LHCN-M2 (cell line): ENCODE measurements at regions not wholly inside any gene's neighbourhood (a gene's known extent, or its start where the extent isn't known, plus 50 kb on each side); places are given as distances from the start of the nearest gene placed in this dataset.

Source experiments
- DNase-seq: peaks from one replicate; pipeline ENCODE4 v3.0.0-alpha.2; 2012; ENCODE audit warnings: low read depth

DNA sequence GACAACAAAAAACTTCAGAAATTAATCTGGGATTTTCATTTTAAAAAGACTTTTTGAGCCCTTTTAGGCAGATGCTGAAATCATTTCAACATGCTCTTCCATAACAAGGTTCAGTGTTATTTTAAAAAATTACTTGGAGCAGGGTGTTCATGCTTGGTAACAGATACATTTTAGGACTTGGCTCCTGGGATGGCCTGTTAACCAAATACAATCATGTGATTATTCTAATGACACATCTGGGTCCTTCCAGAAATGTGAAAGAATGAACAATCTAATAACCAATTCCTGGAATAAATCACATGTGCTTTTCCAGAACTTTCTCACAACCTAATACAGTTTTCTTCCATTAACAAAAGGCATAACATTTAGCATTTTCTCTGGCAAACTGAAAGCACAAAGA, 379.8 kb upstream of the RUNX1 start:
- no peak for DNase-seq

DNA sequence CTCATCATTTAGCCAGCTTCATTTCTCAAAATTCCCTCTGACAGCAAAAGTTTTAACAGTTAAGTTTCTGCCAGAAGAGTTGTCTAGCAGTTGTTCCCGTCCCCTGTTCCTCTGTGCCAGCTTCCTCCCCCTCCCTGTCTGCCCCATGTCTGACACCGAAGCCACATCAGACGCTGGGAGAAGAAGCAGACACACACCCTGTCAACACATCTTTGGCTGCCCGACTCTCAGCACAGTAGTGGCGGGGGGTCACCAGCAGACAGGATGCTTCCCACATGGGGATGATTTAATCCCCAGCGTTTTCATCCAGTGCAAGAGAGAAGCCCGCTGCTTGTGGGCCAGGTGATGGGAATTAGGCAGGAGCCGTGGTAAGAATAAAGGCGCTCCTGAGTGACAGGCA, 379.4 kb upstream of the RUNX1 start:
- DNase-seq, result peak; percentile 31

DNA sequence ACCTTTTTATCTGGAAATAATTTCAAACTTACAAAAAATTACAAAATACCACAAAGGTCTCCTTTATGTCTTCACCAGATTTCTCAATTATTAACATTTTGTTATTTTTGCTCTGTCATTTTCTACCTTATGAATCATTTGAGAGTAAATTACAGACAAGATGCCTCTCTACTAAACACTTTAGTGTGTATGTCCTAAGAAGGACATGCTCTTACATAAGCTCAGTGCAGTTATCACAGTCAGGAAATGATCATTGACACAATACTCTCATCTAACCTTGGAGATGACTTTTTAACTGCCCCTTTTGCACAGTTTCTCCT, 378.9 kb upstream of the RUNX1 start:
- no peak for DNase-seq

DNA sequence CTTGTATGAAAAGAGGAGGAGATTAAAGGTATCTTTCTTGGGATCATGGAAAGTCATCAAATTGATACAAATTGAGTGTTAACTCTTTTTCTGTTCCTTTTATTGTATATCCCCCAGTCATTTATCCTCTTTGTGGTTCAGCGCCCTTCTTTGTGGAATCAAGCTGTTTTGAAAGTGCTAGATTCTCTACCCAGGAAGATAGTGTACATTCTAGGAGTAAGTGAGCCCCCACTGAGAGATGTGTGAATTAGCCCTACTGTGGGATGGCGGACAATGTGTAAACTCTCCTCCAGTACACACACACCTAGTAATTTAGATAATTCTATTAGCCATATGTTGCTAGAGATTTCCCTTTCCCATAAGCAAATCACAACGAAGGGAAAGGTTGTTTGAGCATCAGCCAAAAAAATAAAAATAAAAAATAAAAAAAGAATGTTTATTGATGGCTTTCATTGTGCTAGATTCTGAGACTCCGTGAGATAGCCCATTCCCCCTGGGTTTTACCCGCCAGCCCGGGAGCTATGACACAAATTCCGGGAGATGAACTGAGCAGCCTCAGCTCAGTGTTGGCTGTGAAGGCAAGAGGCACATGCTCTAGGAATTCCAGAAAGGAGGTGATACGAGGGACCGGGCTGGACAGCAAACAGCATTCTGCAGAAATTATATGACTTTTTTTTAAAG, 378.4 kb upstream of the RUNX1 start:
- no peak for DNase-seq

DNA sequence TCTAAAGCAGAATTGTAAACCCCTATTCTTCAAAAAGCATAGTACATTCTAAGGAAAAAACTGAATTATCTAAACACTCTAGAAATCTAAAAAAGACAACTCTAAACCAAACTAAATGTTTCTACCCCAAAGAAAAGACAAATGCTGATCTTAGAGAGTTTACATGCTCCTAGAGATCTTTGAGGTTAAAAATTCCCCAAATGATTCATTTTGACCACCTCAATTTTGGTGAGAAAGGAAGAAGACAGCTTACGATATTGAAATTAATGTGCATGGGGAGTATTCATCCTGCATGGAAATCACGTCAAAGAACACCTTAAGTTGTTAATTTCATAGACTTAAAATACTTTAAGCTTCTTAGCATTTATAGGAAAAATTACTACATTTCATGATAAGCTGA, 377.8 kb upstream of the RUNX1 start:
- no peak for DNase-seq

DNA sequence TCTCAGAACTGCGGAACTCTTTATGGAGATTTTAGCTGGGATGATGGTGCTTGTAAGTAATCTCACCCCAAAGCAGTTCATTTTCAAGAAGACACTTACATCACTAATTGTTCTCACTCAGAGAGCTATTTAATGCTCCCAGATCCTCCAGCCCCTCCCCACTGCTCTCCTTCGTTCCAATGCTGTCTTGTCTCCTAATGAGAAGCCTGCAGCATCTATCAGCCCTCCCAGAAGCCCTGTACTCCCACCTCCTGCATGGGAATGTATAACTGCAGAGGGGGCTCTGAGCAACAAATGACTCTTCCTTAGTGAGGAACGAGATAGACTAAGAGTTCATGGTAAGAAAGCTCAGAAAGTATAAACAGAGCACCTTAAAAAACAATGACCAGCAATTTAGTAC, 377.4 kb upstream of the RUNX1 start:
- DNase-seq, result no peak

DNA sequence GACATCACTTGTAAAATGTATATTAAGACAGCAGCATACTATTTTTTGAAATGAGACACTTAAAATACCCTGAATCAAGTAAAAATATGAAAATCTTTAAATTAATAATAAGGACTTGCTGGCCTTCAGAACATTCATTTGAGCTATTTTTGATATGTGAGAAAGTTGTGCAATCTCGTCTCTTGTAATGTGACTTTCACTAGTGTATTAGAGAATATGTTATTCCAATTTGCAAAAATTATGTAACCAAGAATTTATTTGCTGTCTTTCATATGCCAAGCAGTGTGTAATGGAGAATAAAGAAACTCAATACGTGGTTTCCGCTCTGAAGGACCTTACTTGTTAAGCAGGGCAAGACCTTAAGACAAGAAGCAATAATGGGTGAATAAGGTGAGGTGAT, 375.0 kb upstream of the RUNX1 start:
- DNase-seq, result no peak

DNA sequence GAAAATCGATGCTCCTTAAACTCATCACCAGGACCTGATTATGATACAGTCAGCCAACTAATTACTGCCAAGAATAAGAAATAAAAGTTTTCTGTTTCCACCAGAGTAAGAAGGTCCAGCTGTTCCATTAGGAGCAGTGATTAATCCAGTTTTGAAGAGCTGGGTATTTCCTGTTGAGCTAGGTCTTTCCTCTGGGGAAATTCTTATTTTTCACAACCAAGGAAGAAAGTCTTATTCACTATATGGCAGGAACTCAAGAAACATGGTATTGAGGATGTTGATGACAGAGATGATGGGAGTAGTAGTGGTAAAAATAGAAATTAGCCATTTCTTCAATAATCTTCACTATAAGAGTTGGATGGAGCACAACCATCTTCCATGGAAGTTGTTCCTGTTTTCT, 374.6 kb upstream of the RUNX1 start:
- DNase-seq, result peak; percentile 72

DNA sequence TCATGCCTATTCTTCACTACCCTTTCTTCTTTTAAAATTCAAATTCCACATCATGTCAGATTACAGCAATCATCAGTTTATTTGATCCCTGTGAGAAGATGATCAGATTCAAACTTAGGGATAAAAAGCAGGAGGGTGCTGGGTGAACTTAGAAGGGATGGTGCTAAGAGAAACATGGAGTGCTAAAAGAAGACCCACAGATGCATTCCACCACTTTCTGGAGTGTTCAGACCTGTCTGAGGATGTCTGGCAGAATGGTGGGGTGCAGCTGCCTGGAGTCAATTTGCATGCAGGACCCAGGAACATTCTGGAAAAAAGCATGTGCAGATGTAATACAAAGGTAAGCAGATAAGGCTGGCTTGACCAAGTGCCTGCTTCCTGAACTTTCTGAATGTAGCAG, 372.9 kb upstream of the RUNX1 start:
- no peak for DNase-seq

DNA sequence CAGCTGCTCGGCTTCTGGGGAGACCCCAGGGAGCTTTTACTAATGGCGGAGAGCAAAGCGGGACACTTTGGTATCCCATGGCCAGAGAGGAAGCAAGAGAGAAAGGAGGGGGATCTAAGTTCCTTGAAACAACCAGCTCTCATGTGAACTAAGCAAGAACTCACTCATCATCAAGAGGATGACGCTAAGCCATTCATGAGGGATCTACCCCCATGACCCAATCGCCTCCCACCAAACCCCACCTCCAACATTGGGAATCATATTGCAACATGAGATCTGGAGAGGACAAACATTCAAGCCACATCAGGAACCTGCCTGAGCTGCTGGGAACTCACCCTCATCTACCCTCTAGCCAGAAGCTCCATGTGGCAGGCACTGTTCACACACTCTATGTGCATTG, 372.1 kb upstream of the RUNX1 start:
- DNase-seq, result no peak

DNA sequence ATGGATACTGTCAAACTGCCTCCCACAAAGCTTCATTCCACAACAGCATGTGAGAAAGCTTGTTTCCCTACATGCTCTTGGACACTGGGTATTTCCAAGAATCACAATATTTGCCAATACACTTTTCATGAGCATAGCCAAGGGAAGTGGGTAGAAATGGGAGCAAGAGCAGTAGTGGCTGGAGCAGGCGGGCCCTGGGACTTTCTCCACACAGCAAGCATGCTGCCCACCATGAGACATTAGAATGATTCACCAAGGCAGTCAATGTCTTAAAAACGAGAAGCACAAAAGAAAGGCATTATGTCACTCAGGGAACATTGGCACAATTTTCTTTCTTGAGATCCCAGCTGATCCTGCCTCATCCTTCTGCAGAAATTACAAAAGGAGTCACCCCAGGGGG, 371.6 kb upstream of the RUNX1 start:
- no peak for DNase-seq

DNA sequence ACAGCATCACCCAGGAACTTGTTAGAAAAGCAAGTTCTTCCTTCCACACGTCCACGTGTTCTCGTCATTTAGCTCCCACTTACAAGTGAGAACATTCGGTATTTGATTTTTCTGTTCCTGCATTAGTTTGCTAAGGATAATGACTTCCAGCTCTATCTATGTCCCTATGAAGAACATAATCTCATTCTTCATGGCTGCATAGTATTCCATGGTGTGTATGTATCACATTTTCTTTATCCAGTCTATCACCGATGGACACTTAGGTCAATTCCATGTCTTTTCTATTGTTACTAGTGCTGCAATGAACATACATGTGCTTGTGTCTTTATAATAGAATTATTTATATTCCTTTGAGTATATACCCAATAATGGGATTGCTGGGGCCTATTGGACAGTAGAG, 368.7 kb upstream of the RUNX1 start:
- DNase-seq, result no peak

DNA sequence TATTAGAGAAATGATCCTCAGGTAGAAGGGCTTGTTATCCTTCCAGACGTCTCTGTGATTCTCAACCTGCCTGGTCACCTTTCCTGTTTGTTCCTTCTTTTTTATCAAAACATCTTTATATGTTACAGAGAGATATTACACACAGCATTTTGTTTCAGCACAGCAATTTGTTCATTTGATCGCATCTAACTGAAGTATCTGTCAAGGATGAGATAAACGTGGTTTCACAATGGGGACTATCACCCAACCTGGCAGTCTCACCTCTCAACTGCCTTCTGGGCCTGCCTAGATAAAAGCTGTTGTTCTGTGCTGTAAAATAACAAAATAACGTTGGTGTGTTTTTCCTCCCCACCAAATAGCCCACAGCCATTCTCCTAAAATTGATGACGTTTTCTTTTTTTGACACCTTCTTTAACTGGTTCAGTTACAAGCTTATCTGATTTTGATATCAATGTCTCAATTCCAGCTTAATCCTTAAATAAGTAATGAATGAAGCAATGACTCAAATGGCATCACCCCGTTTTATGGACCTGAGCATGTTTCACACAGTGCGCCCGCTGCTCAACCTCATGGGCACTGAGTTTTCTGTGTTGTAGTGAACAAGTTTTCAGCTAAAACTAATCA, 367.9 kb upstream of the RUNX1 start:
- DNase-seq, result no peak

DNA sequence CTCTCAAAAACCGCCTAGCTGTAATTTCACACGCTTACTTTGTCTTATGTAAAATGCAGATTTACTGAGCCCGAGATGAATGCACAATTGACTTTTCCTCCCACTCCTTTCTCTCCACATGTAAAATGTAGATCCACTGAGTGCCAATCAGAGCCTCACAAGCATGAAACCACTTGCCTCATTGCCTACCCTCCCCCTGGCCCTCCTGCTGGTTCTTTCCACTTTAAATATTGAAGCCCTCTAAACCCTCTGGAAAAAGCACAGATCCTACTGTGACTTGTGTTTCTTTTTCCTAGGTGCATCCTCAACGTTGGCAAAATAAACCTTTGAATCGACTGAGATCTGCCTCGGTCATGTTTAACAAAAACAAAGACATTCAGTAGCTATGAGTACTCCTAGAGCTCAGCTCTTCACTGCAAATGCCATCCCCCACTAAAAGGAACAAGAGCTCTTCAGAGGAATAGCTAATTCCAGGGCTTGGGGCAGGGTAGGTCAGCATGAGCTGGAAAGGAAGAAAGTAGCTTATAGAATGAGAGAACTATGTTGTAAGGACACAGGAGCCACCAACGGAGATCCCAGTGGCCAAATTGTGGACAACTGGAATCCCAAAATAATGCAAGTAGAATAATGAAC, 365.5 kb upstream of the RUNX1 start:
- no peak for DNase-seq

DNA sequence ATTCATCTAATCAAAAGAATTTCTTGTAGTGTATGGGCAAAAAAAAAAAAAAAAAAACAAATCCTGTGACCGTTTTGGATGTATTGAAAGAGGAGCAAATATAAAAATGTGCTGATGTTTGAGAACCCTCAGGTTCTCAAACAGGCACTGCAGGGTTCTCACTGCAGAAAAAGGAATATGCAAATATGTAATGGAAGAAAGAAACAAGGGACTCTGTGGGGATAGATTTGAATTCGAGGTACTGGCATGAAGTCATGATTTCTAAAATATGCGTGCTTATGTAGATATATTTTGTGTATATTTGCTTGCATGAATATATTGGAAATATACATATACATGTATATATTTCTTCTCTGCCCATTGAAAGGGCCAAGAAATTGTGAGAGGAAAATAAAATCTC, 365.0 kb upstream of the RUNX1 start:
- no peak for DNase-seq

DNA sequence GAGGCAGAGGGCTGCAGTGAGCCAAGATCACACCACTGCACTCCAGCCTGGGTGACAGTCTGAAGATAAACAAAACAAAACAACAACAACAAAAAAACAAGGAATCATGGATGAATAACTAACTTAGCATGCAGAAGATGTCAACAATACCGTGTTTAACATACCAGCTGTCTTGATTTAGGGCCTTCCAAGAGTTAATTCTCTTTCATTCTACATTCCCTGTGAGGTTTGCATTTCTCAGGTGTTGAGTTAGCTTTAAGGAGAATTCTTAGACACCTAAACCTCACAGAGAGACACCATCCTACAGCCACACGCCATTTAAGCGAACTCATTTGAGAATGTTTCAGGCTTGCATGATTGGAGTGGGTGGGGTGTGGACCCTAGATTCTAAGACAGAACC, 363.1 kb upstream of the RUNX1 start:
- no peak for DNase-seq

DNA sequence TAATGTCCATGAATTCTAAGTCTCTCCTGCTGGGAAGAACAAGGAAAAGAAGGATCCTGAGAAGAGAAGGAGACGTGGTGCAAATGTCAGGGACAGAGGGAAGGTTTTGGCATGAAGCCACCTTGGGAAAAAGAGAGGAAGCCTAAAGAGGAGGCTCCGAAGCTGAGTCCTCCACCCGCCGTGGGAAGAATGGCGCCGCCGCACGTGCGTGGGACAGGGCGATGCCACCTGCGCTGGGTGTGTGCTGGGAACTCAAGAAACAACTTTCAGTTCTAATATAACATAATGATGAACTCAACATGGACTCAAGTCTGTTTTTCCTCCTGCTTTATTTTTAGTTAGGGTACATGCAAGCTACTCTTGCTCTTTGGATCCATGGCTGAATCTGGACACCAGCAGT, 362.3 kb upstream of the RUNX1 start:
- no peak for DNase-seq

DNA sequence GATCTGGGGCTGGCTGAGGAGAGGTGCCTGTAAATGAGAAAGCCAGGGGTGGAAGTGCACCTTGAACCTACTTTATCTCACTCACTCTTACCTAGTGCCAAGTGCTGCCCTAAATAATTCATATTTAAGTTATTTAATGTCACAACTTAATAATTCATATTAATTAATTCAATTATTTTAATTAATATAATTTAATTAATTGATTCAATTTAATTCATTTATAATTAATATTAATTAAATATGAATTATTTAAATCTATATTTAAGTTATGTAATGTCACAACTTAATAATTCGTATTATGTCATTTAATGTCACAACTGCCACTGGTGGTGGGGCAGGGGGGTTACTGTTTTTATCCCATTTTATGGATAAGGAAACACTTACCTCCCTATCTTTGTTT, 361.6 kb upstream of the RUNX1 start:
- no peak for DNase-seq

DNA sequence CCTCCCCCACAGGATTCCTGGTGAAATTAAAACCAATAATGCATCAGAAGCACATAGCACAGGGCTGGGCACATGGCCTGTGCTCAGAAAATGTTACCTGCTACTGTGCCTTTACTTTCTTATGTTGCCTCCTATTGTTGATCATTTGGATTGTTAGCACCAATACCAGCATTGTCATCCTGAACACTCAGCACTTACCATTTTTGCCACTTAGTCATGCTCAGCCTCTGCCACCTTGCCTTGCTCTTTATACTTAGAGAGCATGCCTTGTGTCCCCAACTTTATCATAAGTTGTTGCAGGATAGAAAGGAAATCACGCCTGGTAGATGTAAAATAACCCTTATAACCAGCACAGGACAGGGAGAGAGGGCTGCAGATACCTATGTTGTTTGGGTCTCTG, 361.0 kb upstream of the RUNX1 start:
- DNase-seq, result no peak

DNA sequence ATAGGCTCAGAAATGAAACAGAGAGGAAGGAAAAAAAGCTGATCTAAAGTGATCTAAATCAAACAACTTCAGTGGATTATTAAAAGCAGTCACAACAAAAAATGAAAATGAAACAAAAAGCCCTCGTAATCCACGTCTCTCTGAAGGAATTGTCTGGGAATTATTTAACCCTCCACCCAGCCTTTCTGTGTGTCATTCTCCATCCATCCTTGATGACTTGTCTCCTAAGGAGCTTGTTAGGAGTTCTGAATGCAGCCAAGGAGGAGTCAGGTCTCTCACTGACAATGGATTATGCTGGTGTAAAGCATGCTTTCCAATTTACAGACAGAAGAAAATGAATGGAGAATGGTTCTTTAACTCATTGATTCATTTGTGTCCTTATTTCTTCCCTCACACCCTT, 359.3 kb upstream of the RUNX1 start:
- no peak for DNase-seq

DNA sequence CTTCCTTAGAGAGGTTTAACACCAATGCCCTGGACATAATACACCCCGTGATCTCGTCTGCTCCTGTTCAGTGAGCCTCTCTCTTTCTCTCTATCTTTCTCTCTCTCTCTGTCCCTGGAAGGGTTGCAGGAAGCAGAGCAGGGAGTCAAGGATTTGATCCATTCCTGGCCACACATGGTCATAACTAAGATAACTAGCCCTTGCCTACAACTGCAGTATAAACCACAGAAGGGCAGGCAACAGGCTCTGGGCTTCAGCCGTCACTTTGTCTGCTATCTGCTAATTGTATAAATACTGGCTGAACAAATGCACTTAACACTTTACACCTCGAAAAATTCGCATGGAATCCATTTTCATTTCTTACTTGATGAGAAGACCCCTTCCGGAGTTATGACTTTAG, 357.5 kb upstream of the RUNX1 start:
- DNase-seq, result no peak

DNA sequence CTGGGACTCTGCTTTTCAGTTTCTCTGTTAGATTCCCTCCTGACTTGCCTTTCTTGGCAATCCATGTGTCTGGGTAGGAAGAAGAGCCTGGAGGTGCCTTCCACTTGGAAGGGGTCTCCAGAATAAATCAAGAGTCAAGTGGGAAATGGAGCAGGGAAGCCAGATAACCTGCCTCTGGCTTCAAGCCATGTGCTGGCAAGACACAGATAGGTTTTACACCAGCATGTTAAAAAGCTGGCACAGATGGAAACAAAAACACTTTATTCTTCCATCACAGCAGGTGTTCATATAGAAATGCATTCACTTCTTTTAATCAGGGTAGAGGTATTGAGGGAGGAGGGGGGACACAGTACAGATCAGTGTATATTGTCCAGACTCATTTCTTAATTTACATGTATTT, 356.9 kb upstream of the RUNX1 start:
- DNase-seq, result no peak

DNA sequence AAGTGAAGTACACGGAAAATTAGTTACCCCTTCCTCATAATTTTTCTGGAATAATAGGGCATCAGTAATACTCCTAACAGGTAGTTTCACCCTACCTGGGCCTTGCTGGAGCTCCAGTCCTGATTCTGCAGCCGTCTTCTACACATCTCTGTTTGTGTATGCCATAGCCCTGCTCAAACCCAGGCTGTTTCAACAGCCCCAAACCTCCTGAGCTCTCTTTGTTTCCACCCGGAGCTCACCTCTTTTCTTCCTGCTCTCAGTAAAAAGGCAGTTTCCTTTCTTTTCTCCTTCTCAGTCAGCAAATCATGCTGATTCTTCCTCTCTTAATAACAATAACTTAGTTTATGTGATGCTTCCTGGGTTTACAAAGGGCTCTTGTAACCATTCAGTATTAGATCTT, 355.1 kb upstream of the RUNX1 start:
- no peak for DNase-seq

DNA sequence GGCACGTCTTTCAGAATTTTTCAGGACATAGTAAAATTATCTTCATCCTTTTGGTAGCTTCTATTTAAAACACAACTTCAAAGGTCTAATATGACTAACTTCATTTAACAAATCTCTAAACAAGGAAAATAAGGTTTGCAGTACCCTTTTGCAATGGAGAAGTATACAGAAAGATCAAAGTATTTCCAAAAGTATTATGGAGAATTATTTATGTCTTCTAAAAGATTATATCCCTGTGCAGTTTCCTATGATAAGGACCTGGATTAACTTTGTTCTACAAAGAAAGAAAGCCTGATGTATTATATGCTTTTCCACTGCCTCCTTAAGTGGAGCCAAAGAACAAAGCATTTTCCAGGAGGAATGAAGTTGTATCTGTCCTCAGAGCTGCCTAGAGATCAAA, 353.0 kb upstream of the RUNX1 start:
- DNase-seq, result no peak
